Head of caudate nucleus (tissue), 42 donors: ENCODE measurements at regions not wholly inside any gene's neighbourhood (a gene's known extent, or its start where the extent isn't known, plus 50 kb on each side); places are given as distances from the start of the nearest gene placed in this dataset.
"Not testable (repeated sequence)": the region's sequence is repeated elsewhere in the genome, so short reads cannot be mapped to it uniquely, and the experiment has no call there.

Source experiments
- DNase-seq, 42 donors: peaks; one replicate each; pipeline versions ENCODE4 v3.0.0 to v3.0.0-alpha.2; 2020 to 2021; ENCODE audit warnings: mixed read lengths in 7 of 42
- intact Hi-C: fragments of 100-400 bp; cut with DNase I; formaldehyde crosslinking; loops from one replicate; pipeline ENCODE4 v1.15.0; 2022

DNA sequence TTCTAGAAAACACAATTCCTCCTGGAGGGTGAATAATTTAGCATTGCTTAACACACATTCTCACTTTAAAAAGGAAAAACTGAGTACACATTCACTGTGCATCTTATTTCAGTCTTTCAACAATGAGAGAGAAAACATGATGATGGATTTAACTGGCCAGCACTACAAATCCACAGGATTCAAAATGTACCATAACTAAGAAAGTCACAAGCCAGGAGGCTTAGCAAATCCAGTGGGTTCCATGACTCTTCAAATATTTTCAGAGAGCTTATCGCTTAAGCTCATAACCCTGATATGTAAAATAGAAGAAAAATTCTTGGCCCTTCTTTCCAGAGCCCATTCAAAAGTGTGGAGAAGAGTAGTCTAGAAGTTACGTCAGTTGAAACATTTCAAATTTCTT is 820.3 kb downstream of the LTN1 start:
- no peak for DNase-seq
- intact Hi-C loops = no loop called here

DNA sequence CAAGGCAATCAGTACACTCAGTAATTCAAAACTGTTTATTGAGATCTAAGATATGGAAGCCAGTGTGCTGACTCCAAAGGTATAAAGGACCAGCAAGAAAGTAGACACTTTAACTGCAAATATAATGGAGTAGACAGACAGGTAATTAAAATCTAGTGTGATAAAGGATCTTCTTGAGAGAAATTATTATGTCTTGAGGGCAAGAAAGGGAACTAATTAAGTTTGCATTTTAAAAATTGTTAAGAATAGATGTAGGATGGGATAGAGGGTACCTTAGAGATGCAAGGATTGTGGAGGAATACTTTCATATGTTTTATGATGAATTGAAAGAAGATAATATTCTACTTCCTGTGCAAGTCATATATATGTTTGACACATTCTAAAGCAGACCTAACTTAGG is 825.3 kb downstream of the LTN1 start:
- no peak for DNase-seq
- intact Hi-C loops = no loop called here

DNA sequence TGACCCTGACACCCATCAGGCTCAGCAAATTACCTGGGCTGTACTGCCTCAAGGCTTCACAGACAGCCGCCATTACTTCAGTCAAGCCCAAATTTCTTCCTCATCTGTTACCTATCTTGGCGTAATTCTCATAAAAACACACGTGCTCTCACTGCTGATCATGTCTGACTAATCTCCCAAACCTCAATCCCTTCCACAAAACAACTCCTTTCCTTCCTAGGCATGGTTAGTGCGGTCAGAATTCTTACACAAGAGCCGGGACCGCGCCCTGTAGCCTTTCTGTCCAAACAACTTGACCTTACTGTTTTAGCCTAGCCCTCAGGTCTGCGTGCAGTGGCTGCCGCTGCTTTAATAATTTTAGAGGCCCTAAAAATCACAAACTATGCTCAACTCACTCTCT is 828.2 kb downstream of the LTN1 start:
- DNase-seq, intact Hi-C loops: not testable (repeated sequence)

DNA sequence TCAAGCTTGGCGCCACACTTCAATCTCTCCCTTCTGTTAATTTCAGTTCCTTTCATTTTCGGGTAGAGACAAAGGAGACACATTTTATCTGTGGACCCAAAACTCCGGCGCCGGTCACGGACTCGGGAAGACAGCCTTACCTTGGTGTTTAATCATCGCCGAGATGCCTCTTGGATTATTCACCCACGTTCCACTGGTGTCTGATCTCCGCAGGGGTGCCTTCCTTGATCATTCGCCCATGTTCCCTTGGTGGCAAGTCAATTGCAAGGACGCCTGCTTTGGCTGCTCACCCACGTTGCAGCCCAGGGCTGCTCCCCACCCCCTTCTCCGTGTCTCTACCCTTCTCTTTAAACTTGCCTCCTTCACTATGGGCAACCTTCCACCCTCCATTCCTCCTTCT is 830.6 kb downstream of the LTN1 start:
- intact Hi-C loops, DNase-seq: not testable (repeated sequence)

DNA sequence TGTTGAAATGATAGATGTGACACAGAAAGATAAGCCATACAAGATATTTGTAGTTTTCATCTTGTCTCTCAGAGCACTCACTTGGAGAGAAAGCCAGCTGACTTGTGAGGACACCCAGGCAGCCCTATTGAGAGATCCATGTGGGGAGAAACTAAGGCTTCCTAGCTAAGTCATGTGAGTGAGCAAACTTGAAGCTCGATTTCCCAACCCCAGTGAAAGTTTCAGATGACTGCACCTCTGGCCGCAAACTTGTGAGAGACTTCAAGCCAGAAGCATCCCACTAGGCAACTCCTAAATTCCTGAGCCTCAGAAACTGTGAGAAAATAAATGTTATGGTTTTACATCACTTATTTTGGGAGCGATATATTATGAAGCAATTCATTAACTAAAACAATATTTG is 832.3 kb downstream of the LTN1 start:
- intact Hi-C loops = no loop called here
- DNase-seq = no peak

DNA sequence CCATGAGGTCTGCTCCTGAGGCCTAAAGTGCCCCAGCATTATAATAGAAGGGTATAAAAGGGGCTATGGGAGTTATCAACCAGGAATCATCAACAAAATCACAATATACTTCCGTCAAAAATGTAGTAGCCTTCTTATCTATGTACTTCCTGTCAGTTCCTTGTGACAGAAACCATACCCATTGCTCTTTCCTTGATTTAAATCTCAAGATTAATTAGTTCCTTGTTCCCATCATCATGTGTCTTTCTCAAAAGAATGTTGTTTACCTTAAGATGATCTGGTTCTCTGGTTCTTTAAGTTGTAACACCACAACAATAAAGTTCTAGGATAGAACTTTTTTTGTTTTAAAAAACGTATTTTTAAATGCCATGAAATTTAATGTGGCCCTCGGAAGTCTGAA is 833.3 kb downstream of the LTN1 start:
- no peak for DNase-seq
- intact Hi-C loops = no loop called here

DNA sequence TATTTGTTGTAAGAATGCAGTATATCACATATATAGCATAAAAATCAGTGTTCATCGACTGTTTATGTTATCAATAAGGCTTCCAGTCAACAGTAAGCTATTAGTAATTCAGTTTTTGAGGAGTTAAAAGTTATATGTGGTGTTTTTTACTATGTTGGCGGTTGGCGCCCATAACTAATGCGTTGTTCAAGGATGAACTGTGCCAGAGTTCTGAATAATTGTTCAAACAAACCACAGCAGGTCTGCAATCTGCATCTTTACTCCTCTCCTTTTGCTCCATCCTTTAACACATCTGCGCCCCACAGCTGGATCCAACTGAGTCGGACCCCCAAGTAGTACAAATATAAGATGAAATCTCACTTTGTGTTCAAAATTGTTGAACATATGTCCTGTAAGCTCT is 836.1 kb downstream of the LTN1 start:
- no peak for DNase-seq
- intact Hi-C loops = no loop called here

DNA sequence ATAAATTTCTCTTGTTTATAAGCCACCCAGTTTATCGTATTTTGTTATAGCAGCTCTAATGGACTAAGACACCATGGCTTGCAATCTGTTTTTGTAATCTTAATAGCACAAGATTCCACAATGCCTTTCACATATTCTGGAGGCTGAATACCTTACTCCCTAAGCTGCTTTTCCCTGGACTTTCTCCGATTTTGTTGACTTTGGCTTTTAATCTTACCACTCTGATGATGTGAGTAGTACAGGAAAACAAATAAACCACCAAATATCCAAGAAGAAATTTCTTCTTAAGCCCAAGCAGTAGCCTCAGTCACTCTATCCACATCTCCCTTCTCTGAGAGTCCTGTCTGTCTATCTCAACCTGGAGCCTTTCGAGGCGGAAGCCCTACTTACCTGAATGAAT is 838.6 kb downstream of the LTN1 start:
- intact Hi-C loops = no loop called here
- DNase-seq = no peak

DNA sequence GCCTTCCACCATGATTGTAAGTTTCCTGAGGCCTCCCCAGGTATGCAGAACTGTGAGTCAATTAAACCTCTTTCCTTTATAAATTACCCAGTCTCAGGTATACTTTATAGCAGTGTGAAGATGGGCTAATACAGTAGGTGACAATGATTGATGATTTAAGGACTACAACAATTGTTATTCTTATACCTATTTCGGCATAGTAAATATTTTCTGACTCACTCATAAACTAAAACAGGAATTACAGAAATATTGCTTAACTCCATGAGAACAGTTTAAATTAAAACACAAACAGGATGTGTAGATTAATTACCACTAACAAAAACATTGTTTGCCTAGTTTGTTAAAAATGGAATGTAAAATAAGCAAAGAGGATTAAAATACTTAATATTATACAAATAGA is 839.9 kb downstream of the LTN1 start:
- intact Hi-C loops = no loop called here
- DNase-seq = no peak

DNA sequence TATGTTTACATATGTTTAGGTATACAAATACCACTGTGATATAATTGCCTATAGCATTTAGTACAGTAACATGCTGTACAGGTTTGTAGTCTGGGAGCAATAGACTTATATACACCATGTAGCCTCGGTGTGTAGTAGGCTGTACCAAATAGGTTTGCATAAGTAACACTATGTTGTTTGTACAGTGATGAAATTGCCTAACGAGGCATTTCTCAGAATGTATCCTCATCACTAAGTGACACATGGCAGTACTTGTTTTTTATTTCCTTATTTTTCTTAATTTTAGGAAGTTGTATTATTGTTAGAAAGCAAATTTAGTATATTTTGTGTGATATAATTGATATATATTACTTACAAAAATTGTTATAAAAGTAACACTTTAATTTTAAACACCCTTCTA is 840.9 kb downstream of the LTN1 start:
- DNase-seq = no peak
- intact Hi-C loops = no loop called here

DNA sequence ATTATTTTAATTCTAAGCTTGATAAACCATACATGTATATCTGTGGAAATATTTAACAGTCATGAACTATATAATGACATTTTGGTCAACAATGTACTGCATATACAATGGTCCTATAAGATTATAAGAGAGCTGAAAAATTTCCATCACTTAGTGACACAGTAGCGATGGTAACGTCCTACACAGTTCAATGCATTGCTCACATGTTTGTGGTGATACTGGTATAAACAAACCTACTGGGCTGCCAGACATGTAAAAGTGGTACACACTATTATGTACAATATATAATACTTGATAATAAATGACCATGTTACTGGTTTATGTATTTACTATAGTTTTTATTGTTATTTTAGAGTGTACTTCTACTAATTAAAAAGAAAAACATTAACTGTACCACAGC is 841.9 kb downstream of the LTN1 start:
- intact Hi-C loops = no loop called here

DNA sequence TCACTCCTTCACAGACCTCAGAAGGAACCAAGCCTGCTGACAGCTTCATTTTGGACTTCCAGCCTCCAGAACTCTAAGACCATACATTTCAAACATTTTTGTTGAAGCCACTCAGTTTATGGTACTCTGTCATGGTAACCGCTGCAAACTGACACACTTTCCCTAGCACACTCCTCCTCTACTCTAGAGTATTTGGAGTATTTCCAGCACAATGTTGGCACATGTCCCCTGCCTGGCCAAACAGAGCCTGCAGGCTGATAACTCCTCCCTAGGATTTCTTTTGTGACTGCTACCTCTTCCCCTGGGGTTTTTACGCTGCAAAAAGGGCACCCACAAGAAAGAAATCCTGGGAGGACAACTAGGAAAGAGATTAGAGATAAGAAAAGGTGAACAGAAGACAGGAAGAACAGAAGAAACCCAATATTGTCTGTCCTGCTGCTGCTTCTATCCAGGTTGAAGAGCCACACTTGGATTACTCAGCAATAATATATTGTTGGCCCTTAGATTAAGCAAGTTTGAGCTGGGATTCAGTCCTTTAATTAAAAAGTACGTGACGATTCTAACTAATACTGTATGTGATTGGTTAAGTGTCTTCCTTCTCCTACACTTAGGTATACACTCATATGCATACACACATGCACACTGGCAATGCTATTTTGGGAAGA is 844.1 kb downstream of the LTN1 start:
- intact Hi-C loops = no loop called here
- DNase-seq = peak in 3 of 42 donors; percentile 2 to 8 (median 5)

More for the DNA sequence above, 841.9 kb downstream of the LTN1 start:
- DNase-seq = no peak

DNA sequence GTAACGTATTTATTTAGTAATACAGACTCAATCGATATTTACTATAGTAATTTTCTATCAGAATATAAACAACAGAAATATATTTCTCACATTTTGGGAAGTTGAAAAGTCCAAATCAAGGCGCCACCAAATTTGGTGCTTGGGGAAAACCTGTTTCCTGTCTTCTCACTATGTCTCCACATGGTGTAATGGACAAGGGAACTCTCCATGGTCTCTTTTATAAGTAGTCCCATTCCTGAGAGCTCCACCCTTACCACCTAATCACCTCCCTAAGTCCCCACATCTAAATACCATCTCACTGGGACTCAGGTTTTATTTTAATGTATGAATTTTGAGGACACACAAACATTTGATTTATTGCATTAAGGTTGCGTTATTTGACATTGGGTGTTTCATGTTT is 848.0 kb downstream of the LTN1 start:
- intact Hi-C loops = no loop called here
- no peak for DNase-seq

DNA sequence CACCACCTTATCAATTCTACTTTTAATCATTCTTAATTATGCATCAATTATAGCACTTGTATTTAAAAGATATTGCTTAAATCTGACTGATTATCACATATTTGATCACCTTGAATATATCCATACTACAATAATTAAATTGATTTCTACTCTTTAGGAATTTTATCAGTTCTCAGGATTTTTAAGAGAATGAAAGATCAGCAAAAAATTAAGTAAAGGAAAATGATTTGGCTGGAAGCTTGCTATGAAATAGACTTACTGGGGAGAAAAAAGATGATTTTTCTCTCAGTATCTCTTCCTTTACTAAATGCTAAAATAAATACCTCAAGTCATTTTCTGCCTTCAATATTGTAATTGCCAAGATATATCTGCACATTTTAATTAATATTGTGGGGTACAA is 848.6 kb downstream of the LTN1 start:
- intact Hi-C loops = no loop called here
- no peak for DNase-seq

DNA sequence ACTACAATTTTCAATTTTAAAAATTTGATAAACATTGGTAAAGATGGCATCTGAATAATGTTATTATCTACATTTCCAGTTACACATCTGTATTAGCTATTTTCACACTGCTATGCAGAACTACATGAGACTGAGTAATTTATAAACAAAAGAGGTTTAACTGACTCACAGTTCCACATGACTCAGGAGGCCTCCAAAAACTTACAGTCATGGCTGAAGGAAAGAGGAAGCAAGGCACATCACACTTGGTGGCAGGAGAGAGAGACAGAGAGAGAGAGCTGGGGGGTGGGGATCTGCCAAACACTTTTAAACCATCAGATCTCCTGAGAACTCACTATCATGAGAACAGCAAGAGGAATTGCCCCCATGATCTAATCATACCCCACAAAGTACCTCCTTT is 850.0 kb downstream of the LTN1 start:
- intact Hi-C loops = no loop called here
- DNase-seq = no peak

DNA sequence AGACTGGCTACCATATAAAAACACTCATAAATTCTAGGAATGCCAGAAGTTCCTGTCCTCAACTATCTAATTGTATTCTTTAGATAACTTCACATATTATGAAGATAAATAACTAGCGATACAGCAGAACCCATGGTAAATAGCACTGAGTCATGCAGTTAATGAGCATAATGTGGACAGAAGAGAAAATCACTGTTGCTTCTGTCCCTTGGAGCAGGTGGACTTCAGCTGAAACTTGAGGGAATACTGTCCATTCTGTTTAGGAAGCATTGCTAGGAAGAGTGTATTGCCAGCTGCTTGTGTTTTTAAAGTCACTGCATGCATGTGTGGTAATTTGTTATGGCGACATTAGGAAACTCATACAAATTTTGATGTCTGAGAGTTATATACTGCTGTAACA is 854.4 kb downstream of the LTN1 start:
- intact Hi-C loops = no loop called here
- no peak for DNase-seq

DNA sequence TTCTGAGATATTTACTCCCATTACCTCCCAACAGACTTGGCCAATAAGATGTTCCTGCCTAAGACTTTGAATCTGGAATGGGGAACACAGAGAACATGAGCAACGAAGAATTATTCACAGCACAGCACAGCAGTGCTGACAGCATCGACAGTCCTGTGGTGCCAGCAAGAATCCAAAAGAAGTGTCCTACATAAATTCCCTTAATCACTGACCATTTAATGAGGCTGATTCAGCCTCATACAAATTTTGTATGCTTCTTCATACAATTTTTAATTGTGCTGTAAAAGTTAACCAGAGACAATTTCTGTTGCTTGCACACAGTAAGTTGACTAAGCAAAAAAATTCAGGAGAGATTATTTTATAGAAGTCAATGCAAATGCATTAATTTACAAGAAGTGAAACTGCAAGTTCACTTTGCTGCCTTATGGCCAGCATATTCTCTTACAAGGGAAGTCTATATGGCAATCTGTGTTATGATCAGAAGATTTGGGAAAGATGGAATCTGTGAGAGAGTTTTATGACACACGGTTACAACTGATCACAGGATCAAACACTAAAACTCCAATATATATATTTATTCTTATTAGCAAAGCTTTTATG is 855.9 kb downstream of the LTN1 start:
- intact Hi-C loops = no loop called here
- no peak for DNase-seq

DNA sequence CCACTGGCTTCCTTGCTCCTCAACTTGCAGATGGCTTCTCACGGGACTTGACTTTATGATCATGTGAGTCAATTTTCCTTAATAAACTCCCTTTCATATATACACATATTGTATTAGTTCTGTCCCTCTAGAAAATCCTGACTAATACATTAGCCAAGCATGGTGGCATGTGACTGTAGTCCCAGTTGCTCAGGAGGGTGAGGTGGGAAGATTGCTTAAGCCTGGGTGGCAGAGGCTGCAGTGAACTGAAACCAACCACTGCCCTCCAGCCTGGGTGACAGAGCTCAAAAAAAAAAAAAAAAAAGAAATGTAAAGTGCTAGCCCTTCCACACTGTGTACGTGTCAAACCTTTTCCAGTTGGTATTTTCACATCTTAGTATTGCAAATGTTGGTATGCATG is 857.0 kb downstream of the LTN1 start:
- DNase-seq = no peak
- intact Hi-C loops = no loop called here

DNA sequence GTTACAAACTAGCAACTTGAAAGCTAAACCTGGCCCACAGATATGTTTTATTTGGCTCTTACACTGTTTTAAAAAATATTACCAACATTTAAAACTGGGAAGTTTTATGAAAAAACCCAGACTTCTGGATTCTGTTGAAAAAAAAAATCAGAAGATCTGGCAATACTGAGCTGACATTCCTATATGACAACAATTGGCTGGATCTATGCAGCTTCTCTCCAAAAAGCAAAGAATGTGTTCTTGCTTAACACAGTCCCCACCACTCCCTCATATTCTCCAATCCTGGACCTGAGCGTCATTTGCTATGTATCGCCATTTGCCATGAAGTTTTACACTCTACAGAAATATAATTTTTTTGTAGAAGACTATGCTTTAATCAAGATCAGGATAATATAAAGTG is 859.6 kb downstream of the LTN1 start:
- DNase-seq = no peak
- intact Hi-C loops = no loop called here

DNA sequence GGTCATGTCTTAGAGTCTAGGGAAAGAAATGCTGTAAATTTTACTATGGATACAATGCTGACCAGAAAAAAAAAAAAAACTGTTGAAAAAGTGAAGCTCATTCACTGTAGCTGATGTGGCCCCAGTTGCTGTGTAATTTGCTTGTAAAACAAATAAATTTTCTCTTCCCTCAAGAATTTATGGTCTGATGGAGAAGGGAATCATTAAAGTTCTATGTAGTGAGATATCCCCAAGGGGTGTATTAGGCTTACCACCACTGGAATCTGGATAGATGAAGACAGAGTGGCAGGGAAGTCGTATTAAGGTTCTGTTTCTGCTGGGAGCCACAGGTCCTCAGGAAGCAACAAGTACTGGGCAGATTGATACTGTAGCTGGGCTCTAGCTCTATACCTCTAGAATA is 860.0 kb downstream of the LTN1 start:
- no peak for DNase-seq
- intact Hi-C loops = no loop called here

DNA sequence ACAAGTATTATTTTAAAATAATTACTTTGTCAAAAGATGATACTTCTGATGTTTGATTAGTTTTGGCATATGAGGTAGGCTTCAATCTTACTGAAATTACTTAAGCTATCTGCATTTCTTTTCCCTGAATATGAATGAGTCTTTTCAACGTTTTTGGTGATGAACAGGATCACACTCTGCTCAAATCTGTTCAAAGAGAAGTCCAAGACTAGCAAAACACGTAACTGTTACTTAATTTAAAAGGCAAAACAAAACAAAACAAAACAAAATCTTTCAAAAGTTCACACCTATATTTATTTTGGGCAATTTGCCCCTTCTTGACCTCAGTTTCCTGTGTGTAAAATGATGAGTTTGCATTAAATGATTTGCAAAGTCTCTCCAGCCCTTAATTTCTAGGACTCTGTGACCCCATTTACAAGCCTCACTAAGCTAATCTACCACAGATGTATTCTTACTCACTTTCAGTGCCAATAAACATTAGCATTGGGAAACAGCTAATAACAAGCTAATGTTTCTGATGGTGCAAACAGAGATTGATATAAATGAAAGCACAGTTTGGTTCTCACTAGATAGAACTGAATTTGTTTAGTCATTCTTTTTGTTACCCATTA is 865.4 kb downstream of the LTN1 start:
- no peak for DNase-seq

More for the DNA sequence above, 865.4 kb downstream of the LTN1 start:
- intact Hi-C loops = no loop called here
